DND-41 (cell line): ENCODE measurements at regions not wholly inside any gene's neighbourhood (a gene's known extent, or its start where the extent isn't known, plus 50 kb on each side); places are given as distances from the start of the nearest gene placed in this dataset.

ENCODE experiments used
- ATAC-seq: fragments of 200-7000 bp; cut with Tn5 transposase; 3 replicates; pipeline ENCODE4 v1.9.1; 2021; ENCODE audit warnings: low read depth; ENCODE audit not compliant: insufficient read depth
- DNase-seq: peaks from one replicate; pipeline ENCODE4 v3.0.0-alpha.2; 2020
- H2AFZ ChIP-seq: 2 replicates; pipeline ENCODE4 v1.6.0; 2012; ENCODE audit warnings: low read depth, low read length
- H3K27ac ChIP-seq: 2 replicates; pipeline ENCODE4 v1.5.1; 2012; ENCODE audit warnings: low read length, inconsistent platforms
- H3K27me3 ChIP-seq: fragments of 200-600 bp; sonication (generic); 2 replicates; pipeline ENCODE4 v1.6.0; 2012; ENCODE audit warnings: low read length, mild to moderate bottlenecking, inconsistent platforms; ENCODE audit not compliant: insufficient read depth, poor library complexity
- H3K36me3 ChIP-seq: 2 replicates; pipeline ENCODE4 v1.5.1; 2012; ENCODE audit warnings: low read length, inconsistent platforms; ENCODE audit not compliant: insufficient read depth
- H3K4me1 ChIP-seq: 2 replicates; pipeline ENCODE4 v1.5.1; 2012; ENCODE audit warnings: mild to moderate bottlenecking, low read length; ENCODE audit not compliant: insufficient read depth
- H3K4me2 ChIP-seq: 2 replicates; pipeline ENCODE4 v1.6.0; 2012; ENCODE audit warnings: mild to moderate bottlenecking, moderate library complexity, low read length, inconsistent platforms; ENCODE audit not compliant: insufficient read depth
- H3K4me3 ChIP-seq, 2 experiments: fragments of 200-600 bp in 1 of 2; shearing (Covaris generic) in 1 of 2; 2 replicates each; pipeline ENCODE4 v1.5.1; 2012 to 2016; ENCODE audit warnings: inconsistent platforms in 2 of 2, low read length in 2 of 2, mild to moderate bottlenecking in 2 of 2, low read depth in 1 of 2, moderate library complexity in 1 of 2
- H3K79me2 ChIP-seq: 2 replicates; pipeline ENCODE4 v1.6.0; 2012; ENCODE audit warnings: low read length, inconsistent platforms; ENCODE audit not compliant: insufficient read depth
- H3K9ac ChIP-seq: 2 replicates; pipeline ENCODE4 v1.6.0; 2012; ENCODE audit warnings: low read depth, mild to moderate bottlenecking, inconsistent platforms, low read length, moderate library complexity
- H3K9me3 ChIP-seq: 2 replicates; pipeline ENCODE4 v1.5.1; 2012; ENCODE audit warnings: low read length, moderate library complexity, mild to moderate bottlenecking, inconsistent platforms; ENCODE audit not compliant: insufficient read depth, severe bottlenecking
- H4K20me1 ChIP-seq: 2 replicates; pipeline ENCODE4 v1.6.0; 2012; ENCODE audit warnings: low read length; ENCODE audit not compliant: insufficient read depth
- EZH2 ChIP-seq: IDR thresholded peaks from 3 replicates; pipeline ENCODE4 v1.6.1; 2012; ENCODE audit warnings: borderline replicate concordance, low read depth, mild to moderate bottlenecking, moderate library complexity, low read length, inconsistent platforms; ENCODE audit not compliant: severe bottlenecking
- TF ChIP-seq, protein P1 (sequence below): IDR thresholded peaks from 2 replicates; pipeline ENCODE4 v1.5.1; 2012; ENCODE audit warnings: borderline replicate concordance, low read length, moderate library complexity, mild to moderate bottlenecking; ENCODE audit not compliant: poor library complexity, severe bottlenecking; ENCODE audit errors: extremely low read depth

DNA sequence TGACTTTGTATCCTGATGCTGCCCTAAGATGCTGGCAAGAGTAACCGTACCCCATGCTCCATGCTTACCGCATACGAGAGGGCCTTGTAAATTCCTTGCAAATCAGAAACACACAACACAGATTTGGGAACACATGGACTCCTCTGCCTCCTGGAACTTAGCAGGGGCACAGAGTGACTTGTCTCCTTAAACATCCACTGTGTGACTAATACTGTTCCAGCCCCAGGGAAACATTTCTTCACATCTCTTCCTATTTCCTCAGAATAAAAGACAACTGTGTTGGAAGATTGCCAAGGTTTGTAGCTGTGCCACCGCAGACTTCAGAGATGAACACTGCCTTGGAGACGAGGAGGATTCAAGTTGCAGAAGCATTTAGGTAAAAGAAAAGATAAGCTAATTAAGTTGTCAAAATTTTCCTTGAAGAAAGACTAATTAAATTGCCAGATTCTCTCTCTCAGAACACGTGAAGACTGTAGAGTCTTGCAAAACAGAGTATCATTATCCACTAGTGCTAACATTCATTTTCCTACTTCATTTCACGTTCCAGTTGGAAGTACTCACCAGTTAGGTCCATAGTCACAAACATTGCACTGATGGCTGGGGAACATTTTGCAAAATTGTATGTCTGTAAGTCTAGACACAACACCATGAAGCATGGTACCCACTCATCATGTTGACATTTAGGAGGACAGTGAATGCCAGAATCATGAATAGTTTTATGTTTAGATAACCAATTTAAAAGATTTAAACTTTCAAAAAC, 188.8 kb downstream of the TSN start:
- no peak for ATAC-seq
- H3K4me3 ChIP-seq: no peak overlapping the region

DNA sequence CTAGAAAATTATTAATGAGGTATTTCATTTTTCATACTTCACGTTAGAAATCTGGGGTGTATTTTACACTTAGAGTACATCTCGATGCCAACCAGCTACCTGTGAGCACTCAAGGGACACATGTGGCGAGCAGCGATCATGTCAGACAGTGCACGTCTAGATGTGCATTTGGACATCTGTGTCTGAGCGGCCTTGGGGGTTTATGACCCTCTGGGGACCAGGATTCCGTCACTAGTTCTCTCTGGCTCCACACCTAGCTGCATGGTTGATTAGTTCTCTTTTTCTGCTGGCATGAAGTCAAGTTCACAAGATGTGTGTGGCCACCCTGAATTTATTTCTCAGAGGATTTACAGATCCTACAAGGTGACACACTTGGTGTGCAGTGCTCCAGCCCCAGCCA, 192.2 kb downstream of the TSN start:
- Histone ChIP-seq H3K27me3 (peaks cover 10% of the 10 kb centered on the region), H3K4me2 (no peak overlapping the region), H3K4me3 (no peak overlapping the region), H3K79me2 (no peaks in the 10 kb centered on the region), H3K9me3 (no peaks in the 10 kb centered on the region), H3K36me3 (no peaks in the 10 kb centered on the region), H3K4me1 (no peaks in the 10 kb centered on the region), H4K20me1 (no peaks in the 10 kb centered on the region), H3K27ac (no peak overlapping the region), H2AFZ (no peak overlapping the region), H3K9ac (no peak overlapping the region)
- TF ChIP-seq EZH2: no peak
- TF ChIP-seq, protein P1, sequence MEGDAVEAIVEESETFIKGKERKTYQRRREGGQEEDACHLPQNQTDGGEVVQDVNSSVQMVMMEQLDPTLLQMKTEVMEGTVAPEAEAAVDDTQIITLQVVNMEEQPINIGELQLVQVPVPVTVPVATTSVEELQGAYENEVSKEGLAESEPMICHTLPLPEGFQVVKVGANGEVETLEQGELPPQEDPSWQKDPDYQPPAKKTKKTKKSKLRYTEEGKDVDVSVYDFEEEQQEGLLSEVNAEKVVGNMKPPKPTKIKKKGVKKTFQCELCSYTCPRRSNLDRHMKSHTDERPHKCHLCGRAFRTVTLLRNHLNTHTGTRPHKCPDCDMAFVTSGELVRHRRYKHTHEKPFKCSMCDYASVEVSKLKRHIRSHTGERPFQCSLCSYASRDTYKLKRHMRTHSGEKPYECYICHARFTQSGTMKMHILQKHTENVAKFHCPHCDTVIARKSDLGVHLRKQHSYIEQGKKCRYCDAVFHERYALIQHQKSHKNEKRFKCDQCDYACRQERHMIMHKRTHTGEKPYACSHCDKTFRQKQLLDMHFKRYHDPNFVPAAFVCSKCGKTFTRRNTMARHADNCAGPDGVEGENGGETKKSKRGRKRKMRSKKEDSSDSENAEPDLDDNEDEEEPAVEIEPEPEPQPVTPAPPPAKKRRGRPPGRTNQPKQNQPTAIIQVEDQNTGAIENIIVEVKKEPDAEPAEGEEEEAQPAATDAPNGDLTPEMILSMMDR: no peak
- ATAC-seq: no peak
- no peak for DNase-seq

More for the DNA sequence above, 188.8 kb downstream of the TSN start:
- H3K4me1 ChIP-seq: no peaks in the 10 kb centered on the region
- H3K36me3 ChIP-seq: no peaks in the 10 kb centered on the region
- TF ChIP-seq, protein P1: no peak
- no peaks in the 10 kb centered on the region for H3K79me2 ChIP-seq
- no peak overlapping the region for H3K9ac ChIP-seq
- no peak overlapping the region for H3K4me2 ChIP-seq
- no peaks in the 10 kb centered on the region for H3K9me3 ChIP-seq
- no peak overlapping the region for H3K27ac ChIP-seq
- H2AFZ ChIP-seq: no peak overlapping the region
- DNase-seq: no peak
- H3K27me3 ChIP-seq: peaks cover 3% of the 10 kb centered on the region
- H4K20me1 ChIP-seq: no peaks in the 10 kb centered on the region

DNA sequence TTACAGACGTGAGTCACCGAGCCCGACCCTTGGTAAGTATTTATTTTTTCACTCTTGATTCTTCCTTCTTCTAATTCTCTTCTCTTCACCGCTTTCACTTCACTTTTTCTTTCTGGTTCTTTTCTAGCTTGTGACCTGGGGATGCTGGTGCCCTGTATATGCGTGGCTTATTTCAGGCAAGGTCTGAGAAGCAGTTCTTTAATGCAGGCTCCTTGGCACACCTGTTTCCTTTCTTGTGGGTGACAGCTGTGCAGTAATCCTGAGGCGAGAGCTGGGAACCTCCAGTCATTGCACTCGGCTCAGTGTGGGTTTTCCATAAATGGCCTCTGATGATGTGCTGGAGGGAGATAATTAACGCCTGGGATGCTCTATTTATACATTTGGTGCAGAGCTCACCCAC, 193.8 kb downstream of the TSN start:
- no peak overlapping the region for H3K4me2 ChIP-seq
- no peak overlapping the region for H3K27ac ChIP-seq
- H2AFZ ChIP-seq: no peak overlapping the region
- TF ChIP-seq, protein P1: no peak
- TF ChIP-seq EZH2: no peak
- H3K9me3 ChIP-seq: no peaks in the 10 kb centered on the region
- no peaks in the 10 kb centered on the region for H4K20me1 ChIP-seq
- no peak for ATAC-seq
- H3K27me3 ChIP-seq: peaks cover 13% of the 10 kb centered on the region
- DNase-seq: no peak
- H3K79me2 ChIP-seq: no peaks in the 10 kb centered on the region
- H3K9ac ChIP-seq: no peak overlapping the region
- no peaks in the 10 kb centered on the region for H3K36me3 ChIP-seq
- no peak overlapping the region for H3K4me3 ChIP-seq
- no peaks in the 10 kb centered on the region for H3K4me1 ChIP-seq

DNA sequence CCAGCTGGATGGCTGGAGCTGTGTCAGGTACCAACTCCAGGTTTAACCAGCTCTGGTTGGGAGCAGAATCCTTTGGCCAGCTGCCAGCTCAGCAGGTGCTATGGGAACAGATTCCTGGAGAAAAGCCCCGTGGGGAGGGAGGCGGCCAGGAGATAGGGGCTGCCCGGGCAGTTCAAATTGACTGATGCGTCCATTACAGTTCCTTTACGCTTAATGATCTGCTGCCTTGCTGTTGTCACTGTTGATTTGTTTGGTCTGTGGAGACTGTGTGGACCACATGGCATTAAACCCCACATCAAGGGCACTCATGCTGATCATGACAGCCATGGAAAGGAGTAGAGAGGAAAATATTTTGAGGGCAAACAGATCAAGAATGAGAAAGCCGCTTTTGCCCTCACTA, 200.0 kb downstream of the TSN start:
- H3K9ac ChIP-seq: no peak overlapping the region
- no peaks in the 10 kb centered on the region for H3K79me2 ChIP-seq
- no peak overlapping the region for H3K4me2 ChIP-seq
- H3K9me3 ChIP-seq: no peaks in the 10 kb centered on the region
- H3K36me3 ChIP-seq: no peaks in the 10 kb centered on the region
- no peaks in the 10 kb centered on the region for H4K20me1 ChIP-seq
- DNase-seq: no peak
- H2AFZ ChIP-seq: no peak overlapping the region
- no peak for TF ChIP-seq EZH2
- TF ChIP-seq, protein P1: no peak
- H3K27ac ChIP-seq: no peak overlapping the region
- no peaks in the 10 kb centered on the region for H3K4me1 ChIP-seq
- no peak for ATAC-seq
- no peak overlapping the region for H3K4me3 ChIP-seq
- peaks cover 17% of the 10 kb centered on the region for H3K27me3 ChIP-seq
